DMS79 (cell line): ENCODE measurements at regions not wholly inside any gene's neighbourhood (a gene's known extent, or its start where the extent isn't known, plus 50 kb on each side); places are given as distances from the start of the nearest gene placed in this dataset.

ENCODE experiments used
- DNase-seq: peaks from one replicate; lab custom pipeline; 2025; lab: John Stamatoyannopoulos, UW

DNA sequence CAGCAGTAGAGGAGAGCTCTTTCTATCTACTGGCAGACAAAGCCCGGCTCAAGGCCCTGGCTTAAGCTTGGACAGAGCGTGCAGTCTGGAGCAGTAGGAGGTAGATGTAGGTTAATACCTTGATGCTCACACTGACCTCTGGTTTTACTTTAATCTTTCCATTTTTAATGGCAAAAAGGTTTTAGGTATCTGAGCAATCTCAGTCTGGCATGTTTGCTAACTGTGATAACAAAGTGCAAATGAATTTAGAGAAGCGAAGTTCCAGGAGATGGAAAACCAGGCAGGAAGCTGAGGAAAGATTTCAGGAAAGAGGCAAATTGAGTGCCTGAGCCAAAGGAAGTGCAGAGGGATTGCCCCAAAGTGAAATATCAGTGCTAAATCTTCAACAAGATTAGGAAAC, 356.6 kb downstream of the FOXO1 start:
- DNase-seq: no peak

GRCh38 chr13:40311356-40312101, 354.9 kb downstream of the FOXO1 start:
- peak; percentile 26 for DNase-seq

DNA sequence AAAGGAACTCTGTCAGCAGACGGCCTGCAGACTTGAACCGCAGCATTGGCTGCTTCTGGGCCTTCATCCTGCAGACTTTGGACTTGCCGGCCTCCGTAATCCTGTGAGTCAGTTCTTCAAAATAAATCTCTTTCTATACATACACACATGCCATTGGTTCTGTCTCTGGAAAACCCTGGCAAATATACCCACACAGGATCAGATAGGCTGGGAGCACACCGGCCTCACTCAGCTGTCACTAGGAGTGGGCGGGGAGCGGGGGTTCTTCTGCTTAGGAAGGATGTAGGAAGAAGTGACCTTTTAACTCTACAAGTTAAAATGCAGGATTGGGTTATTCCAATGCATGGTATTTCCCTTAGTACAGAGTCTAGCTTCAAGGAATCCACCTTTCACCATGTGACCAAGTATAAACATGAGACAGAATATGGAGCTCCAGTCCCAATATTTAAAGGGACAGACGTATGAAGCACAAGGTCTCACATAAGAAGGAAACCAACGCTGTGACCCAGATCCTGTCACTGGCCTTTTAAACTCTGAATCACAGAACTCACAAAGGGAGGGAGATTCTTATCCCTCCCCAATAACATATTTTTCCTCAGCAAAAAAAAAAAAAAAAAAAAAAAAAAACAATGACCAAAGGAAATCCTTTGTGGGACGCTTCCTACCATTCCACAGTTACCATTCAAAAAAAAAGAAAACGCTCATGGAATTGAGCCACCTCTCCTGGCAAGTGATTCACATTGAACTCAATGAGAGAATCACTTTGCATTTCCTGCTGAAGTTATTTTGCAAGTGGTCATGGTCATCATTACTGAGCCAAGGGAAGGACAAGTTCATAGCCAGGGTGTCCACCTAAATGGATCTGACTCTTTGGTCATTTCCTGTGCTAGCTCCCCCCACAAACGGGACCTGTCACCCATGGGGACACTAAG, 352.9 kb downstream of the FOXO1 start:
- no peak for DNase-seq

DNA sequence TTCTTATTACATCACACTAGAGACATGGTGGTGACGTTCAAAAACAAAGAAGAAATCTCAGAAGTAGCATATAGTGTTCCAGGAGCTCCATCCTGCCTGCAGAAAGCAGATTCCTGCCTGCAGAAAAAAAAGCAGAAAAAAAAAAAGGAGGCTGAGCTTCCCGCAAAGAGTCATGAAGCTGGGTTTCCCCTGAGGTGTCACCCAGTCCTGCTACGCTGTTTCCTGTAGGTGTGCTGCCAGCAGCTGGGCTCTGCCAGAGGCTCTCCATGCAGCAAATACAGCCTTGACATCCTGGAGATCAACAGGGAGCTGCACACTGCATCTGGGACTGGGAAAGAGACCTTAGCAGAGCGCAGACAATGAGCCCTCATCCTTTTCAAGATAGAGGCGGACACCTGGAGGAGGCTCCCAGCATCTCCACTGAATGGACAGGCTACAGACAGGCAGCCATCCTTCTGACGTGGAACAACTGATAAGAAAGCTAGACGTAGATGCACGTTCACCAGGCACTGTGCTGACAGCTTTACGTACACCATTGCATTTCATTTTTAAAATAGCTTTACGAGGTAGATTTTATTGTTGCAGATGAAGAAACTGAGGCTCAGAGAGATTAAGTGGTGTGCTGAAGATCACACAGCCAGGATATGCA, 350.9 kb downstream of the FOXO1 start:
- DNase-seq: no peak

- no peak for DNase-seq
Observed at GRCh38 chr13:40316301-40316700, 350.1 kb downstream of the FOXO1 start.

- DNase-seq: no peak
Observed at GRCh38 chr13:40317980-40318327, 348.5 kb downstream of the FOXO1 start.

GRCh38 chr13:40318366-40318765, 348.1 kb downstream of the FOXO1 start:
- peak; percentile 45 for DNase-seq

- DNase-seq: no peak
Observed at GRCh38 chr13:40319699-40320579, 346.5 kb downstream of the FOXO1 start.

DNA sequence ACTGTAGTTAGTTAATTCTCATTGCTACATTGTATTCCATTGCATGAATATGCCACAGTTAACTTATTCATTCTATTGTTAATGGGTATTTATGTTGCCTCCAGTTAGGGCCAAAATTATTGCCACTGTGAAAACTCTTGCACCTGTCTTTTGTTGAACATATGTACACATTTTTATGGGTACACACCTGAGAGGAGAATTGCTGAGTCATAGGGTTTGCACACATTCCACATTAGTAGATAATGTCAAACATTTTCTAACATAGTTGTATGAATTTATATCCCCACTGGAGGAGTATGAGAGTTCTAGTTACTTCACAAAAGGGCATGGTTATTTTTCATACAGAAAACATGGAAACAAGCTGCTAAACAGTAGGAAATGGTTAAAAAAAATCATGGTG, 338.4 kb downstream of the FOXO1 start:
- no peak for DNase-seq

GRCh38 chr13:40329781-40330485, 336.5 kb downstream of the FOXO1 start:
- no peak for DNase-seq

DNA sequence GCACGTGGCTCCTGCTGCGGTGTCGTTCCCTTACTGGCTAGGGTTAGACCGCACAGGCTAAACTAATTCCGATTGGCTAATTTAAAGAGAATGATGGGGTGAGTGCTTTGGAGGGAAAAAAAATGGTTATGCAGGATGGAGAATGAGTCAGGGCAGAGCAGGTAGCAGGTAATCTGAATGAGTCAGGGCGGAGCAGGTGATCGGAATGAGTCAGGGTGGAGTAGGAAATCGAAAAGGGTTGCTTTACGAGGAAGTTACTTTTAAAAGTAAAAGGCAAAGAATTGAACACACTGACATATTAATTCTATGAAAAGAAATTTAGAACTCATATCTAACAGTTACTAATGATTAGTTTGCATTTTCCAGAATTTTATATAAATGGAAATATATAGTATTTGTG, 335.5 kb downstream of the FOXO1 start:
- no peak for DNase-seq

DNA sequence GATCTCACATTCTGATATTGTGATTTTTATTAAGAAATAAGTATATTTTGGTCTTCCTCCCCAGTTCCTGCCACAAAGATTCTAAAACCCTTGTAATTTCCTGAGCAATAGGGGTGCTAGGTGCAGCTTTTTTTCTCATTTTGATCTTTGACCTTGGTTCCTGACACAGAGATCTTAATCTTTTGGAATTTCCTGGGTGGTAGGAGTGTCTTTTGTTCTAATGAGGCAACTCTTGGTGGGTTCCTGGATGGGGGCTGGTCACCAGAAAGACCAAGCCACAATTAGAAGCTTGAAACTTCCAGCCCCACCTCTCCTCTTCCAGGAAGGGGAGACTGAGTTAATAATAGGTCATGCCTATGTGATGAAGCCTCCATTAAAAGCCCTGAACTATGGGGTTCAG, 334.6 kb downstream of the FOXO1 start:
- DNase-seq: no peak

- DNase-seq: no peak
Observed at GRCh38 chr13:40333226-40333625, 333.2 kb downstream of the FOXO1 start.

DNA sequence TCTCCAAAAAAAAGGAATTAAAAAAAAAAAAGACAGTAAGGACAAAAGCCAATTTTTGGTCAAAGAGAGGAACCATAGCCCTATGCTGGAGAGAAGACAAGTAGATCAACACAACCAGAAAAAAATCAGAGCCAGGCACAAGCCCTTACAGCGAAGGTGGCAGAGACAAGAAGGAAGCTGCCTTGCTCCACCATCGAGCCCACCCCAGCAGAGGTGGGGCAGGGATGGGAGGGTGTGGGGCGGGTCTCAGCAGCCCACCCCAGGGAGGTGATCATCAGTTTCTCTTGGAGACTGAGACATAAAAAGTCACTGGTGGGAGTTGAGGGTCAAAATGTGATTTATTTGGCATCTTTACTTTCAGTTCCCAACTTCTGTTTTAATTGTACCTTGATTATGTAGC, 332.4 kb downstream of the FOXO1 start:
- DNase-seq: no peak

DNA sequence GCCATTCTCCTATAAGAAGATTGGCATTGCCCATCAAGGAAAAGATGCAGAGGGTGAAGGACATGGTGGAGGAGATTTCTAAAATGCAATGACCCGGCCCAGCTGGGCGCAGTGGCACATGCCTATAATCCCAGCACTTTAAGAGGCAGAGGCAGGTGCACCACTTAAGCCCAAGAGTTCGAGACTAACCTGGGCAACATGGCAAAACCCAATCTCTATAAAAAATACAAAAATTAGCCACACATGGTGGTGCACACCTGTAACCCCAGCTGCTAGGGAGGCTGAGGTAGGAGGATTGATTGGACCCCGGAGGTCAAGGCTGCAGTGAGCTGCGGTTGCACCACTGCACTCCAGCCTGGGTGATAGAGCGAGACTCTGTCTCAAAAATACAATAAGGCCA, 331.8 kb downstream of the FOXO1 start:
- no peak for DNase-seq

DNA sequence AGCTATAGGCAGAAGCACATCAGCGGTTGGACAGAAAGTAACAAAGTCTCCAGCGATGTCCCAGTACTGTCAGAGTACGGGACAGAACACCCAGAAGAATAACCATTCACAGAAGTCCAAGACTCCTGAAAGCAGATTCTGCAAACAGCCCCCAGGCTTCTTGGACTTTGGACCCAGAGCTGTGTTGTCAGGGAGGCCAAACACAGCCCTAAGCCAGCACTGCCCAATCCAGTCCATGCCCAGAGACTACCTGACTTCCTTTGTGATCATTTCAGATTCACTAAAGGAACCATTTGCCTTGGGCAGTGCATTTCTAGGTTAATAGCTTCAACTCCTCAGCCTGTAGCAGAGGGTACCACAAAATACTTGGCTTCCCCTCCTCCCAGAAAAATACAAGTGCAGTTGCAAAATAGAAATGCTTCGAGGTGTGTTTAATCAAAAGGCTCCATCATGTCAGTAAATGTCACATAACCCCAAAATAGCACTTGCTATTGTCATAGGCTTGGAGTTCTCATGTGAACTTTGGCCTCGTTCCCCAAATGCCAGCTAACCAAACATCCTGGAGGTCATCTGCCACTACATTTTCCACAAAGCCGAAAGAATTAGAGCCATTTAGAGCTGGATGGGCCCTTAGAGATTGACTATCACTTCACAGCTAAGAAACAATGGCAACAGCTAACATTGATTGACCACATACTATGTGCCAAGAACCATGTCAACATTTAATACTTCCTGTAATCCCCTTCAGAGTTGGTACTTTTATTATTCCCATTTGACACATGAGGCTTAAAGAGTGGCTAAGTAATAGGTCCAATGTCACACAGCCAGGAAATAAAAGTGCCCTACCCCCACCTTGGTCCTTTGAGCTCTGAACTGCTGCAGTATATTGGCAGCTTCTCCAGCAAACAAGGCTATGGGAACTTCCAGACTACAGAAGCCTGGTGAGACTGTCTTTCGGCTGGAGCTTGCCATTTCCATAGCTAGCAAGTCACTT, 329.9 kb downstream of the FOXO1 start:
- DNase-seq: no peak

GRCh38 chr13:40337651-40338050, 328.8 kb downstream of the FOXO1 start:
- no peak for DNase-seq

DNA sequence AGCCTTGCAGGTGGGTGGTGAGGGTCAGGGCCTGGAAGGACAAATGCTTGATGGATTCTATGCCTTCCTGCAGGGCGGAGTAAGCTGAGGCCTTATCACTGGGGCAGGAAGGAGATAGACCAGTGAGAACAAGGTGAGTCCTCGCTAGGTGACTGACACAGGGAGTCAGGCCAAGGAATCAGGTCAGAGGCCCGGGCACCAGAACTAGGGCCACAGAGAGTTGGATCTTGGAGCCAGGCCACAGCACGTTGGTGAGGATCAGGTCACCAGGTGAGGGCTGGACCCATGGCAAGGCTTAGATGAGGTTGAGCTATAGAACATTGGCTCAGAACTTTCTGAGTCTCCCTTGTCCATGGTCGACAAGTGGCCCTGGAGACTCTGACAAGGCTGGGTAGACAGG, 328.2 kb downstream of the FOXO1 start:
- no peak for DNase-seq

DNA sequence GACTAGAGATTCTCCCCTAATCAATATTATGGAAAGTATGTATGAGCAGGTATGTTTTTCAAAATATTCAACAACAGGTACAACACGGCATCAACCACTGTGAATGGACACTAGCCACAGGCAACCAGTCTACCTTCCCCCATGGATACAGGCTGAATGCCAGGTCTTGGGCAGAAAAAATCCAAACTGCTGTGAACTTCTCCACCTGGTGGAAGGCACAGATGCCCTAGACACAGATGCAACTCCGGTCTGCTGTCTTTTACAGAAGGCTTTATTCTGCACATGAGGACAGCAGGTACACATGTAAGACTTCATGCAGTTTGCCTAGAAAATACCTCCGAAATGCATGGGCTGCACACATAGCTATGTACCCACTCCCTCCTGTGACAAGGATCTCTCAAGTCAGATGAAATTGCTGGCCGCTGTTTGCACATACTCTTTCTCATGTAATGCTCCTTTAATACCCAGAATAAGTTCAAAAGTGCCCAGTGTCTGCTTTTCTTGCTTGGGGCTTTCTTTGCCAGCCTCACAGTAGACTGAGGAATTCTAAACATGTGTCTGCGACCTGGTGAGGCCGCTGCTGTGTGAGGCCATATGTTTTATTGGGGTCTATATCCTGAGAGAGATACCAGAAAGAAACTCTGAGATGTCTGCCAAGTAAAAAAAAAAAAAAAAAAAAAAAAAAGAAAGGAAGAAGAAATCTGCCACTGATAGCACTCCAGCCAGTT, 325.9 kb downstream of the FOXO1 start:
- DNase-seq: no peak
